Superior temporal gyrus (tissue), 1 donor: ENCODE measurements at regions not wholly inside any gene's neighbourhood (a gene's known extent, or its start where the extent isn't known, plus 50 kb on each side); places are given as distances from the start of the nearest gene placed in this dataset.
"Not testable (repeated sequence)": the region's sequence is repeated elsewhere in the genome, so short reads cannot be mapped to it uniquely, and the experiment has no call there.

ENCODE experiments used
- DNase-seq: peaks from one replicate; pipeline ENCODE4 v3.0.0-alpha.2; 2016; ENCODE audit errors: extremely low spot score

GRCh38 chr2:188787658-188788240 lies 186.4 kb upstream of the COL3A1 start:
- no peak for DNase-seq

- DNase-seq, result peak; percentile 68
Measured at GRCh38 chr2:188788621-188789020, 185.6 kb upstream of the COL3A1 start.

GRCh38 chr2:188789951-188790350 lies 184.2 kb upstream of the COL3A1 start:
- DNase-seq, result no peak

- not testable (repeated sequence) for DNase-seq
Measured at GRCh38 chr2:188794453-188794852, 179.7 kb upstream of the COL3A1 start.

- DNase-seq, result no peak
Measured at GRCh38 chr2:188795762-188796161, 178.4 kb upstream of the COL3A1 start.

- DNase-seq, result no peak
Measured at GRCh38 chr2:188797371-188797770, 176.8 kb upstream of the COL3A1 start.

GRCh38 chr2:188798159-188798558 lies 176.0 kb upstream of the COL3A1 start:
- DNase-seq, result no peak

GRCh38 chr2:188805219-188805618 lies 169.0 kb upstream of the COL3A1 start:
- DNase-seq, result no peak

- no peak for DNase-seq
Measured at GRCh38 chr2:188808947-188809355, 165.2 kb upstream of the COL3A1 start.

GRCh38 chr2:188810586-188810985 lies 163.6 kb upstream of the COL3A1 start:
- peak; percentile 56 for DNase-seq

- DNase-seq, result peak; percentile 53
Measured at GRCh38 chr2:188811522-188811921, 162.7 kb upstream of the COL3A1 start.

- no peak for DNase-seq
Measured at GRCh38 chr2:188813315-188813714, 160.9 kb upstream of the COL3A1 start.

GRCh38 chr2:188813857-188814256 lies 160.3 kb upstream of the COL3A1 start:
- no peak for DNase-seq

GRCh38 chr2:188819011-188819410 lies 155.2 kb upstream of the COL3A1 start:
- no peak for DNase-seq

- no peak for DNase-seq
Measured at GRCh38 chr2:188819792-188820191, 154.4 kb upstream of the COL3A1 start.

- no peak for DNase-seq
Measured at GRCh38 chr2:188820576-188820975, 153.6 kb upstream of the COL3A1 start.

- DNase-seq, result no peak
Measured at GRCh38 chr2:188824125-188824524, 150.0 kb upstream of the COL3A1 start.

GRCh38 chr2:188833331-188833730 lies 140.8 kb upstream of the COL3A1 start:
- DNase-seq, result no peak

GRCh38 chr2:188833799-188834198 lies 140.4 kb upstream of the COL3A1 start:
- no peak for DNase-seq

- no peak for DNase-seq
Measured at GRCh38 chr2:188835006-188835405, 139.2 kb upstream of the COL3A1 start.

GRCh38 chr2:188835821-188836220 lies 138.4 kb upstream of the COL3A1 start:
- DNase-seq, result no peak

- DNase-seq, result no peak
Measured at GRCh38 chr2:188845692-188846091, 128.5 kb upstream of the COL3A1 start.

- DNase-seq, result no peak
Measured at GRCh38 chr2:188848887-188849435, 125.2 kb upstream of the COL3A1 start.

- no peak for DNase-seq
Measured at GRCh38 chr2:188850786-188851185, 123.4 kb upstream of the COL3A1 start.
